ENCODE measurements at regions not wholly inside any gene's neighbourhood (a gene's known extent, or its start where the extent isn't known, plus 50 kb on each side); places are given as distances from the start of the nearest gene placed in this dataset.

DNA sequence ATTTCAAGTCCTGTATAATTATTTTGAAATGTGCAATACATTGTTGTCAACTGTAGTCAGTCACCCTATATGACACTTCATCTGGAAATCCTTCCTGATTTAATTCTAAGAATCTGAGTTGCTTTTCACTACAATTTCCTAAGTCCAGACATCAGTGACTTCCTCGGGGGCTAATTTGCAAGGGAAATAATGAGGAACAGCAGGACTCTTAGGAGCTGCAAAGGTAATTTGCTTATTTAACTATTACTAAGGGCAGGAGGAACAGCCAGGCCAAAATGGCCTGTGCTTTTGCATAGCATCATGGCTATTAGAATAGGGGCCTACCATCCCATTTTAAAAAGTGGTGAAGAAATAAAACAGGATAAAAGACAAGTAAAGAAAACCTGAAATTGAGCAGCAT lies 178.8 kb downstream of the MC4R start:
- TF ChIP-seq CTCF (IDR thresholded peaks at IDR 0.05) (no peak), POLR2A (IDR thresholded peaks at IDR 0.05) (no peak)
- DNase-seq, result no peak
- Histone ChIP-seq H3K4me1 (no peaks in the 10 kb centered on the region), H3K27me3 (no peaks in the 10 kb centered on the region), H3K9me3 (no peaks in the 10 kb centered on the region), H3K27ac (no peak overlapping the region), H3K4me3 (no peak overlapping the region), H3K36me3 (no peaks in the 10 kb centered on the region)
- intact Hi-C loops (cut with DNase I; ENCODE audit: low total_unique reads), result no loop called here

DNA sequence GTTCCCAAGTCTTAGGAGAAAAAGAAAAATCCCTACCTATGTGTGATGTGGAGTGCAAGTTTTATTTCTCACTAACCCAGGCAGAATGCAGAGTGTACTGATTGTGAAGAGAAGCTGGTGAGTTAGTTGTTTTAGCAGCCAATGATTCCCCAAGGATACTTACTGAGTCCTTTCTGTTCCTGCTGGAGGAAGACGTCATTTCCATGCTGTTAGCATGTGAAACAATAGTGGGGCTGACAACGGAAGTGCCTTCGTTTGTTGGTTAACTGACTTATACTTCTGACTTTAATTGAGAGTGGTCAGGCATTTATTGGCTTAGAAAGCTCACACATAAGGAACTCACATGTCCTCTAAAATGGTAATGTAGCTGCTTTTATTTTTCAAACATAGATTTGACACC lies 180.6 kb downstream of the MC4R start:
- DNase-seq, result no peak
- H3K4me3 ChIP-seq, result no peak overlapping the region
- no peaks in the 10 kb centered on the region for H3K27me3 ChIP-seq
- TF ChIP-seq POLR2A (IDR thresholded peaks at IDR 0.05), result no peak
- TF ChIP-seq CTCF (IDR thresholded peaks at IDR 0.05), result no peak
- intact Hi-C loops (cut with DNase I; ENCODE audit: low total_unique reads), result no loop called here
- no peaks in the 10 kb centered on the region for H3K4me1 ChIP-seq
- H3K27ac ChIP-seq, result no peak overlapping the region
- H3K36me3 ChIP-seq, result no peaks in the 10 kb centered on the region
- H3K9me3 ChIP-seq, result no peaks in the 10 kb centered on the region

DNA sequence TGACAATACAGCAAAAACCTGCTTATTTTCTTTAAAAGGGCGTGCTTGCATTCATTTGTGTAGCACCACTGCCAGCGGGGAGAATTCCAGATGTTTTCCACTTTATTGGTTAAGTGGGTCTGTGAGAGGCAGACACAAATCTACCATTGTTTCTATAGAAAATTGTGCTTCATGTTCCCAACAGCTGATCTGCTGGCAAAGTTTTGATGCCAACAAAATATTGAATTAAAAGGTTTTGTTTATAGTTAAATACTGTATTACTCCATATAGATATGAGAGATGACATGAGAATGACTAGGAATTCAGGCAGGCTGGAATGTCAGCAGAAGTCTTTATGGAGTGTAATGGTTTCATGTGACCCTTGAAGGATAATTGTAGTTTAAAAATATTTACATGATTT lies 182.7 kb downstream of the MC4R start:
- Histone ChIP-seq H3K27me3 (no peaks in the 10 kb centered on the region), H3K4me3 (no peak overlapping the region), H3K9me3 (no peaks in the 10 kb centered on the region), H3K36me3 (no peaks in the 10 kb centered on the region), H3K4me1 (no peaks in the 10 kb centered on the region), H3K27ac (no peak overlapping the region)
- TF ChIP-seq POLR2A (IDR thresholded peaks at IDR 0.05) (no peak), CTCF (IDR thresholded peaks at IDR 0.05) (no peak)
- intact Hi-C loops (cut with DNase I; ENCODE audit: low total_unique reads), result no loop called here
- DNase-seq, result no peak

GRCh38 chr18:60188958-60189357 lies 183.6 kb downstream of the MC4R start:
- Histone ChIP-seq H3K4me3 (no peak overlapping the region), H3K27me3 (no peaks in the 10 kb centered on the region), H3K36me3 (no peaks in the 10 kb centered on the region), H3K9me3 (no peaks in the 10 kb centered on the region), H3K27ac (no peak overlapping the region), H3K4me1 (no peaks in the 10 kb centered on the region)
- intact Hi-C loops (cut with DNase I; ENCODE audit: low total_unique reads), result no loop called here
- no peak for DNase-seq
- TF ChIP-seq CTCF (IDR thresholded peaks at IDR 0.05), result no peak
- no peak for TF ChIP-seq POLR2A (IDR thresholded peaks at IDR 0.05)

DNA sequence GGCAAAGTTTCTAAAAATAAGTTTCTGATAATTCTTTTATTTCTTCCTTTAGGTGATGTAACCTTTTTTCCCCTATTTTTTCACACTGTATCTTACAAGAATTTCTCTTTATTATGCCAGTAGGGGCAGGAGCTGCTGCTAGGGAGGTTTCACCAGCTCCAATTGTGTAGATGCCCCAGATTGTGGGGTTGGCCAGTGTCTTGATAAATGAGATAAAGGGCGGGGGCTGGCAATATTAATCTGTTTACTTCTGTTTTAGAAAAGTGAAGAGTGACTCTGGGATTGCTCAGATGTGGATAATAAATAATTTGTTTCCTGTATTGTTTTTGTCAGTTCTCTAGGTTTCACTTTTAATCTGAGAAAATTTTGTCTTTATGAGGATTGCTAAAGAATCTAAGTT lies 190.4 kb downstream of the MC4R start:
- no peak for DNase-seq
- TF ChIP-seq POLR2A (IDR thresholded peaks at IDR 0.05) (no peak), CTCF (IDR thresholded peaks at IDR 0.05) (no peak)
- Histone ChIP-seq H3K27me3 (no peaks in the 10 kb centered on the region), H3K27ac (no peak overlapping the region), H3K4me3 (no peak overlapping the region), H3K9me3 (no peaks in the 10 kb centered on the region), H3K36me3 (no peaks in the 10 kb centered on the region), H3K4me1 (no peaks in the 10 kb centered on the region)
- intact Hi-C loops (cut with DNase I; ENCODE audit: low total_unique reads), result no loop called here
